Mesodermal cell (in vitro differentiated cells): ENCODE measurements at regions not wholly inside any gene's neighbourhood (a gene's known extent, or its start where the extent isn't known, plus 50 kb on each side); places are given as distances from the start of the nearest gene placed in this dataset.

Source experiments
- H3K27ac ChIP-seq: 2 replicates; pipeline ENCODE4 v1.7.0; 2013; ENCODE audit warnings: mild to moderate bottlenecking, low read depth, low read length, moderate library complexity; ENCODE audit not compliant: severe bottlenecking
- H3K36me3 ChIP-seq: 2 replicates; pipeline ENCODE4 v1.7.1; 2013; ENCODE audit warnings: mild to moderate bottlenecking, low read length, moderate library complexity; ENCODE audit not compliant: control insufficient read depth, insufficient read depth
- H3K4me1 ChIP-seq: one replicate; pipeline ENCODE4 v1.7.1; 2013; ENCODE audit warnings: mild to moderate bottlenecking, low read length; ENCODE audit not compliant: insufficient read depth, control insufficient read depth, poor library complexity, severe bottlenecking
- H3K4me3 ChIP-seq: 2 replicates; pipeline ENCODE4 v1.7.0; 2013; ENCODE audit warnings: low read length, control low read depth, mild to moderate bottlenecking; ENCODE audit not compliant: insufficient read depth, poor library complexity, severe bottlenecking; ENCODE audit errors: extremely low read depth
- H3K9me3 ChIP-seq: 2 replicates; pipeline ENCODE4 v1.7.1; 2013; ENCODE audit warnings: mild to moderate bottlenecking, low read length, moderate library complexity; ENCODE audit not compliant: control insufficient read depth
- WGBS, 2 experiments: methylation state at CpG; one replicate each; pipeline ENCODE4 v1.1.5; 2013; ENCODE audit warnings: missing lambda C conversion rate in 2 of 2; ENCODE audit not compliant: insufficient coverage in 2 of 2; 5-methylcytosine and 5-hydroxymethylcytosine counted together

GRCh38 chr20:52838510-52839241, 133.5 kb upstream of the TSHZ2 start:
- no CpG with 5 or more reads among the region's 2 CpGs for WGBS, 2 experiments
- Histone ChIP-seq H3K4me1 (no peaks in the 10 kb centered on the region), H3K36me3 (no peaks in the 10 kb centered on the region), H3K4me3 (no peak overlapping the region), H3K9me3 (no peaks in the 10 kb centered on the region), H3K27ac (no peak overlapping the region)

- Histone ChIP-seq H3K27ac (no peak overlapping the region), H3K36me3 (no peaks in the 10 kb centered on the region), H3K4me3 (no peak overlapping the region), H3K4me1 (no peaks in the 10 kb centered on the region), H3K9me3 (no peaks in the 10 kb centered on the region)
- 92 to 93% methylated on average over 2 to 3 of the region's 4 CpGs for WGBS, 2 experiments
These were observed 134.8 kb upstream of the TSHZ2 start for GRCh38 chr20:52837378-52837777.

DNA sequence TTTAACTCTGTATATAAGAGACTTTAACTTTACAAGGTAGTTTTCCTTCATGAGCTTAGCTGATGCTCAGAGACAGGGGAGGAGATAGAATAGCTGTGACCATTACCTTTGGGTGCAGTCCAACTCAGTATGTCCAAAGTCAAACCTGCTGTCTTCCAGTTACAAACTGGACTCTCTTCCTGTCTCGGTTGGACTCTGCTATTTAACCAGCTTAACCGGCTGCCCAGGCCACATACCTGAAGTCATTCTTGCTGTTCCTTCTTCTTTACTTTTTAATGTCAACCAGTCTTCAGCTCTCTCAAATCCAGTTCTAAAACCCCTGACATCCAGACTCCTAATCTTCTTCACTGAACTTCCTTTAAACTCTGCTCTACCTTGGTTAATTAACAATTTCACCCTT, 138.3 kb upstream of the TSHZ2 start:
- H3K4me1 ChIP-seq: no peaks in the 10 kb centered on the region
- H3K9me3 ChIP-seq: no peaks in the 10 kb centered on the region
- H3K4me3 ChIP-seq: no peak overlapping the region
- 81 to 89% methylated on average over 2 of the region's 2 CpGs for WGBS, 2 experiments
- H3K27ac ChIP-seq: no peak overlapping the region
- H3K36me3 ChIP-seq: no peaks in the 10 kb centered on the region

GRCh38 chr20:52832151-52832774, 139.9 kb upstream of the TSHZ2 start:
- H3K4me1 ChIP-seq: no peaks in the 10 kb centered on the region
- H3K4me3 ChIP-seq: no peak overlapping the region
- WGBS, 2 experiments: 100% methylated on average over 3 of the region's 4 CpGs; no CpG with 5 or more reads in 1 of the 2 experiments
- H3K9me3 ChIP-seq: no peaks in the 10 kb centered on the region
- no peaks in the 10 kb centered on the region for H3K36me3 ChIP-seq
- no peak overlapping the region for H3K27ac ChIP-seq

DNA sequence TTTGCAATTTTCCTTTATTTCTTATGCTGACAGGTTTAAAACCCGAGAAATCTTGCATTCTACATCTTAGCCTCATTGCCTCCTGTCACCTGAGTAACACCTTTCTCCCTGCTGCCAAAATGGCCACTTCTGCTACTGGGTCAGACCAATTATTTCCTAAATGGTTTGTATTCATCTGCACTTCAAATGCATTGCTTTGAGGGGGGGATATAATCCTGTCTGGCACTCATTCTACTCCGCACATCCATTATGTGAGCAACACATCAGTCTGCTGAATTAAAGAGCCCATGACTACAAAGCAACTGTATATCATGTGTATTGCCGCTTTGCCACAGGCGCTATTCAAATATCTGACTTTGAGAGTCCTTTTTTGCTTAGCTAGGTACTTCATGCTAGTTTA, 141.6 kb upstream of the TSHZ2 start:
- H3K4me1 ChIP-seq: no peaks in the 10 kb centered on the region
- H3K36me3 ChIP-seq: no peaks in the 10 kb centered on the region
- 83 to 95% methylated on average over 2 to 3 of the region's 4 CpGs for WGBS, 2 experiments
- no peak overlapping the region for H3K27ac ChIP-seq
- no peak overlapping the region for H3K4me3 ChIP-seq
- no peaks in the 10 kb centered on the region for H3K9me3 ChIP-seq

GRCh38 chr20:52829111-52829510, 143.0 kb upstream of the TSHZ2 start:
- Histone ChIP-seq H3K27ac (no peak overlapping the region), H3K4me1 (no peaks in the 10 kb centered on the region), H3K36me3 (no peaks in the 10 kb centered on the region), H3K4me3 (no peak overlapping the region), H3K9me3 (no peaks in the 10 kb centered on the region)

DNA sequence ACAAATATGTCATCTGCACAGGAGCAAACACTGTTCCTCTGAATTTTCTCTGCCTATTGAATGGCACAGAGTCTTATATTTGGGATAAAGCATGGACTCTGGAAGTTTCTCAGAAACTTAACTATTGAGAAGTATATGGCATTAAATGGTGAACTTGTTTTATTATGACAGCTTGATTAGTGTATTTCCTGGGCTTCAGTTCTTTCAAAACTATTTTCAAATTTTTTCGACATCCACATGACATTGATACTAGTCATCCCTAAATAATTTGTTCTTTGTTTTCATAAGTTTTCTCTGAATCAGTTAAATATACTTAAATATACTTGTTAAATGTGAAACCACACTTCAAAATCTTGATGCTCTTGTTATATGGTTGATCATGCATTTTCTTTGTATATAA, 144.0 kb upstream of the TSHZ2 start:
- WGBS, 2 experiments: no CpG with 5 or more reads among the region's 1 CpG
- Histone ChIP-seq H3K9me3 (no peaks in the 10 kb centered on the region), H3K4me3 (no peak overlapping the region), H3K4me1 (no peaks in the 10 kb centered on the region), H3K27ac (no peak overlapping the region), H3K36me3 (no peaks in the 10 kb centered on the region)

DNA sequence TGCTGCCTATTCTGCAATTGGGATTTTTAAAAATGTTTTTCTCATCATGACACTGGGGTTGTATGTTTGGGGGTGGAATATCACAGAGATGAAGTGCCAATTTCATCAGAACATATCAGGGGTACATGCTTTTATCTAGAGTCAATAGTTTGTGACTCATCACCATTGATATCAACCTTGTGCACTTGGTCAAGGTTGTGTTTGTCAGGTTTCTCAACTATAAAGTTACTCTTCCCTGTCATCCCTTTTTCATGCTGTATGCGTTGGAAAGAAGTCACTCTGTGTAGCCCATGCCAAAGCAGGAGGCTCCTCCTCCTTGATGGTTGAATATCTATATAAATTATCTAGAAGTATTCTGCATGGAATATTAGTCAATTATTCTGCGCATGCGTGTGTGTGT, 145.4 kb upstream of the TSHZ2 start:
- WGBS, 2 experiments: no CpG with 5 or more reads among the region's 3 CpGs
- no peaks in the 10 kb centered on the region for H3K9me3 ChIP-seq
- no peak overlapping the region for H3K4me3 ChIP-seq
- no peak overlapping the region for H3K27ac ChIP-seq
- H3K4me1 ChIP-seq: no peaks in the 10 kb centered on the region
- H3K36me3 ChIP-seq: no peaks in the 10 kb centered on the region

GRCh38 chr20:52826321-52826720, 145.8 kb upstream of the TSHZ2 start:
- Histone ChIP-seq H3K27ac (no peak overlapping the region), H3K36me3 (no peaks in the 10 kb centered on the region), H3K4me3 (no peak overlapping the region), H3K4me1 (no peaks in the 10 kb centered on the region), H3K9me3 (no peaks in the 10 kb centered on the region)
- 57% methylated on average over 1 of the region's 1 CpG; no CpG with 5 or more reads in 1 of the 2 experiments for WGBS, 2 experiments

- Histone ChIP-seq H3K9me3 (no peaks in the 10 kb centered on the region), H3K27ac (no peak overlapping the region), H3K36me3 (no peaks in the 10 kb centered on the region), H3K4me3 (no peak overlapping the region), H3K4me1 (no peaks in the 10 kb centered on the region)
- WGBS, 2 experiments: 80 to 88% methylated on average over 5 to 6 of the region's 13 CpGs
These were observed 147.5 kb upstream of the TSHZ2 start for GRCh38 chr20:52824494-52825216.

- Histone ChIP-seq H3K27ac (no peak overlapping the region), H3K4me1 (no peaks in the 10 kb centered on the region), H3K4me3 (no peak overlapping the region), H3K9me3 (no peaks in the 10 kb centered on the region), H3K36me3 (no peaks in the 10 kb centered on the region)
- no CpG with 5 or more reads among the region's 2 CpGs for WGBS, 2 experiments
These were observed 148.9 kb upstream of the TSHZ2 start for GRCh38 chr20:52823303-52823702.
